ENCODE measurements at regions not wholly inside any gene's neighbourhood (a gene's known extent, or its start where the extent isn't known, plus 50 kb on each side); places are given as distances from the start of the nearest gene placed in this dataset.

- no peak for DNase-seq
Observed at GRCh38 chr17:71689782-71690181, 431.0 kb upstream of the SOX9 start.

- no peak for DNase-seq
Observed at GRCh38 chr17:71699907-71700306, 420.9 kb upstream of the SOX9 start.

DNA sequence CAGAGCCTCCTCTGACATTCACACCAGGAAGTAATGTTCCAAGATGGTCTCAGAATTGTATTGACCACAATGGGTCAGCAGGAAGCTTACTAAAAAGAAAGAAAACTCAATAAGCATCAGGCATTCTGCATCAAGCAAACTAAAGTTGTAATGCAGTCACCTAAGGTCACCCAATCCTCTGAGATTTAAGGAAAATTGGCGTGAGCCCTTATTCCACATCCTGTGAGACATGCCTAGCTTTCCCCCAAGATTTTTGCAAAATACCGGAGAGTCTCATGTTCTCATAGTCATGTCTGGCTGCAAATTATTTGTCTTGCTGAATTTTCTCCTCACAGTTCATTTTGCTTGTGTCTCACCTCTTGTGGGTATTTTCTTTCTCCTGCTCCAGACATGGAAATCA, 417.1 kb upstream of the SOX9 start:
- DNase-seq, result no peak

DNA sequence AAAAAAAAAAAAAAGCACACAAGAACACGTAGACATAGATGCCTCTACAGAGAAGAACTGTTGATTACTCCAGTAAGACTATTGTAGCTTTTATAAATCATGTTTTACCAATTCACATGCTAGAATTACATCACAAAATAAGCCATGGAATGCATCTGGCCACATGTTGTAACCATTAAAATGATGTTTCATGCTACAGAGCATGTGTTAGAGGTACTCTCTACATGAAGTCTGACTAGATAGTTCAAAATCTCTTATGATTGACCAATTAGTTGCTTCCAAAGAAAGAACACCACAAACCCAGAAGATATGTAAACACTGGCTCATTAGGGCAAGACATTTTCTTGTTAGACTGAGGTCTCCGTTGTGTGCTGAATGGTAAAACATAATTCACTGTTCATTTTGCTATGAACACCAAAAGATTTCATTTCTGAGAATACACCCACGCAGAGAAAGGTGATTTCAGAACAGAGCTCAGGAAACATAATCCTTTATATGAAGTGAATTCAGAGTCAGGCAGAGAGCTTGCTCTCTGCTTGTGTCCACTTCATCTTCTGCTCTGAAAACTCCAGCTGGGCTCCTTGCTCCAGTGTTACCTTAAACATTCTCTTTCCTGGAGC, 411.4 kb upstream of the SOX9 start:
- DNase-seq, result no peak

- DNase-seq, result no peak
Observed at GRCh38 chr17:71709946-71710345, 410.9 kb upstream of the SOX9 start.

DNA sequence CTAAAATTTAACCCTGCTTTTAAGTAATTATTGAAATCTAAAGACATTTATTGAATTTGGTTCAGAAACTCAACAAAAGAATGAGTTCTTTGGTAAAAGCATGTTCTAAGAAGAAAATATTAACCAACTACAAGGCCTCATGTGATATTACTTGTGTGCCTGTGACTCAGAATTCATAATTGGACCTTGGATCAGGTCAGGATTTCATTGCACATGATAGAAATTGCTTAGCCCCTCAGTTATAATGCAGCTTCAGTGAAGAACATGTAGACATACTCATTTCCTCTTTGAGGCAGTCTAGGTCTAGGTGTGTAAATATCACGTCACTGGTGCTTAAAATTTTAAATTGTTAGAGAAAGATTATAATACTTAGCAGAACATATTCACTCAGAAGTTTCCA, 410.0 kb upstream of the SOX9 start:
- no peak for DNase-seq

DNA sequence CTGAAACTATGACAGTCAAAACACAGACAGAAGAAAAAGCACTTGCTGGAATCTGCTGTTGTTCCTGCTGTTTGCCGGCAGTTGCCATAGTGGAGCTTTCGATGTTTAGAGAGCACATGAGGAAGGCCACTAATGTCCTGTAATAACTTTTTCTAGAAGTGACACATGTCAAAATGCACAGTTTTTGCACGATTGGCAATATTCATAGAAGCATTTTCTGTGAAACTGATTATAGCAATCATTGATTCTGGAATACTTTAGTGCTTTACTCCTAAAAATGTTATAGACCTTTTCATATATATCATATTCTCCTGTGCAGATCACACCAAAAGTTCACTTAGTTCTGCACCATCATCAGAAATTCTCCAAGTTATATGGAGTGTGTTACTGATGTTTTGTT, 407.0 kb upstream of the SOX9 start:
- no peak for DNase-seq

DNA sequence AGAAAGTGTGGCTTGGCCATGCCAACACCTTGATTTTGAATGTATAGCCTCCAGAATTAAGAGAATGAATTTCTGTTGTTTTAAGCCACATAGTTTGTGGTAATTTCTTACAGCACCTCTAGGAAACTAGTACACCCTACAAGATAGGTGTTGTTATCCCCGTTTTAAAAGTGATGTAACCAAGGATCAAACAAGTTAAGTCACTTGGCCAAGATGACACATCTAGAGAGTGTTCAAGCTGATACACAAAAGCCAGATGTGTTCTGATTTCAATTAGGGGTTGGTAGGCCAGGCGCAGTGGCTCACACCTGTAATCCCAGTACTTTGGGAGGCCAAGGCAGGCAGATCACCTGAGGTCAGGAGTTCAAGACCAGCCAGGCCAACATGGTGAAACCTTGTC, 396.5 kb upstream of the SOX9 start:
- DNase-seq, result no peak

- DNase-seq, result no peak
Observed at GRCh38 chr17:71725811-71726210, 395.0 kb upstream of the SOX9 start.

DNA sequence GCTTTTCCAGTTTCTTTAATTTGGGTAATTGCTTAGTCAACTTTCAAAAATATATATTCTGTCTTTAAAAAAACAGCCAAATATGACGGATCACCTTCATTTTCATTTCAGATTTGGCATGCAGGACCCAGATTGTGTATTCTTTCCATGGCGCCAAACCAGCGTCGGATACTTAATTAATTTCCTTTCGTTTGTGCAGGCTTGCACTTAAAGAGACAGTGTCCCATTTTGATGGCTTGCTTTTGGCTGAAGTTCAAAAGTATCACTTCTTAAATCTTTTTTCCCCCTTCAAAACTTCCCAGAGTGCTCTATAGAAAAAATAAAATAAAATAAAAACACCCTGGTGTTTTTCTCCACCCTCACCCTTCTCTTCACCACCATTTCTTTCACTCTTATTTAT, 394.5 kb upstream of the SOX9 start:
- no peak for DNase-seq

- DNase-seq, result no peak
Observed at GRCh38 chr17:71727292-71727691, 393.5 kb upstream of the SOX9 start.

GRCh38 chr17:71727723-71728122, 393.1 kb upstream of the SOX9 start:
- no peak for DNase-seq

DNA sequence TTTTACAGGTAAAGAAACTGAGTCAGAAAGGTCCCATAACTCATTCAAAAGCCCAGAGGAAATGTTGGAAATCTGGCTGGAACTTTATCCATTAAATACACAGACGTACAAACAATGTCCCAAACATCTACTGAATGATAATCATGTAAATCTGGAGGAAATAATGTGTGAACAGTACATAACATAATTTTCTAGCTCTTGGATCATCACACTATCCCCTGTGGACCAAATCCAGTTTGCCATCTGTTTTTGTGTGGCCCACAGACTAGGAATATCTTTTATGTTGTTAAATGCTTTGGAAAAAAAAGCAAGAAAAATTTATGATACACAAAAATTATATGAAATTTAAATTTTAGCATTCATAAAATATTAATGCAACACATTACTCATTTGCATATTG, 389.9 kb upstream of the SOX9 start:
- no peak for DNase-seq

DNA sequence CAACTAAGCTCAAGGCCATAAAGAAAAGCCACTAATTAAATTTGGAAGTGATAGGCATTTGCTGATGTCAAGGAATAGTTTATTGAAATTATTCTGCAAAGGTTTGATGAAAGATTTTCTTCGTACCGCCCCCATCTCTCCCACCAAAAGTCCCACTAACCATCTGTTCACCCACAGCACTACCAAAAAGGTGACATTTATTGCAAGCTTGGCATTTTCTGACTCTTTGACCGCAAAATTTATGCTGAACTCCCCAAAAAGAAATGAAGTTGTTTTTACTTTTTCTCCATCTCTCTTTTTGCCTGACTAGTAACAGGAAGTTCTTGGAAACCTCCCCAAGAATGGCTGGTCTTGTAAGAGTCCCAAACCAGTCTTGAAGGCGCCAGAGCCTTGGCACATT, 384.9 kb upstream of the SOX9 start:
- no peak for DNase-seq

DNA sequence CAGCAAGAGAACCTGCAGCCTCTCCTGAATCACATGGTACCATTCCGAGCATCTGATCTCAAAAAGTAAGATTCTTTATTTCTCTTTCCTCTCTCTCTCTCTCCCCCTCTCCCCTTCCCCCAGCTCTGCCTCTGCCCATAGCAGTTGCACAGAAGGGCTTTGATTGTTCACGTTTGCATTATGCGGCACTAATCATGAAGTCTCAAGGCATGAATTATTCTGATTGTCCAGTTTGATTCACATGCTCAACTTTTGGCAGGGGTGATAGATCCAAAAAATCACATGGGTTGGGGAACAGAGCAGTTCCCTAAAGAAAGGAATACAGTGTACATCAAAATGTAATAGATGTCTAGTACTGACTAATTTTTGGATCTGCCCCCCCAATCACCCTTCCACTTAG, 380.0 kb upstream of the SOX9 start:
- no peak for DNase-seq

GRCh38 chr17:71741836-71742235, 379.0 kb upstream of the SOX9 start:
- no peak for DNase-seq

DNA sequence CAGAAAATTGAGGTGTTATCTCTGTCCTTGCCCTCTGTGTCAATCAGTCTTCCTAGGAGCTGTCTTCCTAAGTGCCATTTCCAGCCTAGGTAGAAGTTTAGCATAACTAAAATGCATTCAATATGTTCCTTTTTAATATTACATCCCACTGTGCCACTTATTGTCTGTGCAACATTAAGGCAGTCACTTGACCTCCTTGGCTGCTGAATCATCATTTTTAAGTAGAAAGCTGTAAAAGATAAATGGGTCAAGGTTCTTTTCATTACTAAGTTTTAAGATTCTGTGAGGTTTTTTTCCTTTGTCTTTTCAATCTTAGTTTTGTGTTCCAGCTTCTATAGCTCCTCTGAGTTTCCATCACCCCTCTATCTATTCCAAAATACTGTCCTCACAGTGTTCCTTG, 371.9 kb upstream of the SOX9 start:
- no peak for DNase-seq

- no peak for DNase-seq
Observed at GRCh38 chr17:71753070-71753469, 367.8 kb upstream of the SOX9 start.

DNA sequence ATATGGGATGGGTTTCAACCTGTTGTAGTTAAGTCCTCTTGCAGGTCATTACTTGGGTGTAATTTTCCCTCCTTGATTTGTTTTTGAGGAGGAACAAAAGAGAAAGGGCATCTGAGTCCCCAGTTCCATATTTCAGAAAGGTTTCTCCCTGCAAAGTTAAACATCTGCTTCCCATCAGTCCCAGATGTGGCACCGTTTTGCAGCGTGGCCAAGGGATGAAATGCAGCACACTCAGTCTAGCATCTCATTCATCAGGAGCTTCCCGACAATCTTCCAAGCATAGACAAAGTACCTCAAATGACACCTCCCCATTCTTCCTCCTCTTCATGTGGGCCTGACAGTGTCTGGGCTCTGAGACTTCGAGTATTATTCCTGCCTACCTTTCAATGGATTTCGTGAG, 363.7 kb upstream of the SOX9 start:
- DNase-seq, result no peak

GRCh38 chr17:71757956-71758355, 362.9 kb upstream of the SOX9 start:
- DNase-seq, result no peak

DNA sequence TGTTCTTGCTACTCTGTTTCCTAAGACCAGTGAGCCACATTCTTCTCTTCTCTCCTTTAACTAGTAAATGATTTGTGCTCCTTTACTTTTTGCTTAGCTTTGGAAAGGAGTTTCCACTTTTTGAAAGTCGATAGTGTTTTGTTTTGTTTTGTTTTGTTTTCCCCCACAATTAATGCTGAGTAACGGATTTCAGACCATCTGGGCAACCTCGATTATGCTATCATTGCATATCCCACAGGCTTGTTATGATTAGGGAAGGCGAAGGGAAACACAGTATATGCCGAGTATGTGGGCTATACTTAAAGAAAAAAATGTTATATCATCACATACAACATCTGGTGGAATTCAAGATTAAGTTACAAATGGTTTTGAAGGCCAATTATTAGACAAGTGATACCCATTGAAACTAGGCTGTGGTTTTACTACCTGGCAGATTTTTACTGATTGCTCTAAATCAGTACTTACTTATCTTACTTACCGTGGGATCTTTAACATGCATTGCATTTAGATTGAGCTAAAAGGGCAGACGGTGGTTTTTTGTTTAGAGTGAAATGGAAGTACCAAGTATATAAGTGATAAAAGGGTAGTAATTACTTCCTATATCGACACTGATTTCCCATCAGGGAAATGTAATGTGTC, 361.3 kb upstream of the SOX9 start:
- no peak for DNase-seq

DNA sequence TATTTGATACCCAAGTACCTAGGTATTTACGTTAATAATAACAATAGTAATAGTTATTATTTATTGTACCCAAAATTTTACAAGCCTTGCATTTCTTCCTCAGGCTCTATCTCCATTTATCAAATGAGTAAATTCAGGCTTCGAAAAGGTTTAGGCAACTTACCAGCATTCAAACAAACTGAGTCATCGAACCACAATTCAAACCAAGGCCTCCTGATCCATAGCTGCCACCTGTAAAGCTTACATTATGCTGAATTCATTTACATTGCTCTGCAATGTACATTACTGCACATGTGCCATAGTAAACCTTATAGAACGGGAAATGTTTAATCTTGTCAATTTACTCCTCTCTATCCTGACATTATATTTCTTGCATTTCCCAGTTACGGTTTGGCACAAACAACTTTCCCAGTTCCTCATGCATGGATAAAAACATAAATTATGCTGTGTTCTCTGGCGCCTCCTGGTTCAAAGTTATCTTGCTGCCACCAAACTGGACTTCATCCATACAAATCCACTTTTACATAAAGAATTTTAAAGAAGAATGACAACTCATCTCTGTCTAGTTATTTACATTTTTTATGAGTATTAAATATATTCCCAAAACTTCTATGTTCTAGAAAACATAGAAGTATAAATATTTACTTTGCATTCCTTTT, 360.6 kb upstream of the SOX9 start:
- DNase-seq, result no peak

- DNase-seq, result no peak
Observed at GRCh38 chr17:71762526-71762925, 358.3 kb upstream of the SOX9 start.

- DNase-seq, result no peak
Observed at GRCh38 chr17:71764505-71764904, 356.3 kb upstream of the SOX9 start.

DNA sequence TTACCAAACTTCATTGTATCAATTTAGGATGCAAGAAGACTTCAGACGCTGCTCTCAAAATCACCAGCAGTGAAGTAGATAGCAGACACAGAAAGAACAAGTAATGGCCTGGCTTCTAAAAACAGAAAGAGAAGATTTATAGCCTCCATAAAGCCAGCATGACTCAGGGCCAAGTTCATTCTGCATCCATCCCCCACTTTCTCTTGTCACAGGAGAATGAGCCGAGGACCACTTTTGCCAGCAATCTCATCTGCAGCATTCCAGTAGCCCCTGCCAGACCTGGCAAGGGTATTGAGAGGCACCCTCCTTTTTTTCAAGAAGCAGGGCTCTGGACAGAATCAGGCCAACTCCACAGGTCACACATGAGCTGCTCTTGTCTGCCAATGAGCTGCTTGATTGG, 355.4 kb upstream of the SOX9 start:
- no peak for DNase-seq
